GM12873 (cell line): ENCODE measurements at regions not wholly inside any gene's neighbourhood (a gene's known extent, or its start where the extent isn't known, plus 50 kb on each side); places are given as distances from the start of the nearest gene placed in this dataset.

ENCODE experiments used
- TF ChIP-seq, protein P1 (sequence below): IDR thresholded peaks from 2 replicates; pipeline ENCODE4 v1.5.1; 2012; ENCODE audit warnings: low read depth, mild to moderate bottlenecking, moderate library complexity, low read length, control low read depth; ENCODE audit not compliant: insufficient read depth; ENCODE audit errors: missing control alignments

DNA sequence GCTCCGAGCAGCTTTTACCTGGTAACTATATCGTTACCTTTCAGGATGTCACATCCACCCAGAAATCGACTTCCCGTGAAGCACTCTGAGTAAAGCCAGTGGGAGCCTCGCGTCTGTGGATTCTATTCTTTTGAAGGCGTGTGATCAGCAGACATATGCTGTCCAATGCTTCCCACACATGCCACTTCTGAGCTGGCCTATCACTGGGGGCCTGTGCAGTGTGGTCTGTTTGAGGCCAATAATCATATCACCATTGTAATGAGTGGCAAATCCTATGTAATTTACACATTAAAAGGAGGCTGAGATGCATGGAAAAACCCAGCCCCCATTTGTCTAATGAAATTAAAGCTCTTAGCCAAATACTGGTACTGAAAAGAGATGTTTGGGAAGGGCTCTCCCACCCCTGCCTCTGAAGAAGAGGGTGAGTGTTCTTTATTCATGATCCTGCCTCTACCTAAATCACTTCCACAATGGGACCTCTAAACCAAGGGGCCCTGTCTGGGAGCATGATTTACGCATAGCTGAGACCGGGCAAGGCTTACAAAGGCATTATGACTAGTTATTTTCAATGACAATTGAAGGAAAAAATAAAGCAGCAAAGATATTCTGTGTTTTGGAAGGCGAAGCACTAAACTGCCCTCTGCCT is 686.8 kb downstream of the ZEB2 start:
- TF ChIP-seq, protein P1, sequence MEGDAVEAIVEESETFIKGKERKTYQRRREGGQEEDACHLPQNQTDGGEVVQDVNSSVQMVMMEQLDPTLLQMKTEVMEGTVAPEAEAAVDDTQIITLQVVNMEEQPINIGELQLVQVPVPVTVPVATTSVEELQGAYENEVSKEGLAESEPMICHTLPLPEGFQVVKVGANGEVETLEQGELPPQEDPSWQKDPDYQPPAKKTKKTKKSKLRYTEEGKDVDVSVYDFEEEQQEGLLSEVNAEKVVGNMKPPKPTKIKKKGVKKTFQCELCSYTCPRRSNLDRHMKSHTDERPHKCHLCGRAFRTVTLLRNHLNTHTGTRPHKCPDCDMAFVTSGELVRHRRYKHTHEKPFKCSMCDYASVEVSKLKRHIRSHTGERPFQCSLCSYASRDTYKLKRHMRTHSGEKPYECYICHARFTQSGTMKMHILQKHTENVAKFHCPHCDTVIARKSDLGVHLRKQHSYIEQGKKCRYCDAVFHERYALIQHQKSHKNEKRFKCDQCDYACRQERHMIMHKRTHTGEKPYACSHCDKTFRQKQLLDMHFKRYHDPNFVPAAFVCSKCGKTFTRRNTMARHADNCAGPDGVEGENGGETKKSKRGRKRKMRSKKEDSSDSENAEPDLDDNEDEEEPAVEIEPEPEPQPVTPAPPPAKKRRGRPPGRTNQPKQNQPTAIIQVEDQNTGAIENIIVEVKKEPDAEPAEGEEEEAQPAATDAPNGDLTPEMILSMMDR: no peak

GRCh38 chr2:143830476-143830875 is 689.4 kb downstream of the ZEB2 start:
- TF ChIP-seq, protein P1: no peak

GRCh38 chr2:143828763-143829537 is 691.0 kb downstream of the ZEB2 start:
- TF ChIP-seq, protein P1: no peak

DNA sequence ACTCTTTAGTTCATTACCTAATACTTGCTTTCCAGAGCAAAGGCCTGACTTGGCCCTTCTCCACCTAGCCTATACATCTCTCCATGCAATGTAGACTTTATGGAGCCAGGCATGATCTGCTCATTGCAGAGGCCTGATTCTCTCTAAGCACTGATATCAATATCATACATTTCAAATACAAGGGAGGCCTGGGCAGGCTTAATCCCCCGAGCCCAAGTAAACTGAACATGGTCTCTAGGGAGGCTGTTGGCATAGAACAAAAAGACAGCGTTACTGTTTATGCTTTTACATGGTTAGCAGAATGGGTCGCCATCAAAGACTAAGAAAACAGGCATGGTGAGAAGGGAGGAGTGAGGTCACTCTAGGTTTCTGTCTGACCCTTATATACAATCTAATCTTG is 695.1 kb downstream of the ZEB2 start:
- TF ChIP-seq, protein P1: no peak

DNA sequence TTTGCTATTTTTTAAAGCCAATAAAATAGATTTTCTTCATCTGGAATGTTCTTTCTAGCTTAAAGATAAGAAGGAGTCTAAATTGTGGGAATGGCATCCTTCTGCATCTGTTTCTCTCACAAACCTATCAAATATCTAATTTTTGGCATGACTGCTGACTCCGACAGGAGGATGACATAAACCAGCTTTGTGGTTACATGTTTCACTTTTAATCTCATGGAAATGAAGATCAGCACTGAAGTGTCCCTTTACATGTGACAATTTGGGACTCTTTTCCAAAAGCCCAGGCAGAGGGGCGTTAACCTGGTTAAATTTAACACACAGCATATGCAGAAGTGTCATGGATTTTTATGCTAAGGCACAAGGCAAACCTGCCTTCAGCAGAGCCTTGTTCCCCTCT is 694.7 kb downstream of the ARHGAP15 start:
- TF ChIP-seq, protein P1: no peak

DNA sequence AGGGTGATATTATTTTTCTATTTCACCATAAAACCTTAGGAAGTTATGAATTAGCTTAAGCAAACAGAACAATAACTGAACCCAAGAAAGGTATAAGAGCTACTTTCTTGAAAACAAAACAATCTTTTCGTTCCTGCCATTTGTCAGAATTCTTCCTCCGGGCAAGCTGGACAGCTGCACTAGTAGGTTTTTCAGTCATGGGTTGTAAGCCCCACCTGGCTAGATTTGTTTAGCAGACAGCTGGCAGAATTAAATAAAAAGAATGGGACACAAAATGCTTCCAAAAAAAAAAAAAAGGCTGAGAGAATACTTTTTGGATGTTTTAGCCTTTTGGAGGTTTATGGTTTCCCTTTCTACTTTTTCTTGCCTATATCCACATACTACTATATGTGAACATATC is 694.1 kb downstream of the ARHGAP15 start:
- TF ChIP-seq, protein P1: no peak

DNA sequence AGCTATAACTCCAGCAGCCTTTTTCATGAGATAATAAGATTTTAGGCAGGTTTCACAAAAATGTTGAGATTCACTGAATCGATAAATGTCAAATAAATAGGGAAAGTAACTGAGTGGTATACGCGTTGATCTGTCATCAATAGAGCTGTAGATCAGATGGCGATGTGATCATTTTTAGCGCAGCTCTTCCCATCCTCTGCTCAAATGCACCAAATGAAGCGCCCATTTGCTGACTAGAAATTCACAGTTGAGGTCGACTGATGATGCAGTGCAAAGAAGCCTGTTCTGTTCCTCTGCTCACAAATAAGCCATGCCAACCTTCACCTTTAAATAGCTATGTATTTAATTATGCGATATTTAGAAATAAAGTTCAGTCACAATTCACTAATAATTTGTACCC is 693.5 kb downstream of the ARHGAP15 start:
- TF ChIP-seq, protein P1: no peak
